ENCODE measurements at regions not wholly inside any gene's neighbourhood (a gene's known extent, or its start where the extent isn't known, plus 50 kb on each side); places are given as distances from the start of the nearest gene placed in this dataset.

DNA sequence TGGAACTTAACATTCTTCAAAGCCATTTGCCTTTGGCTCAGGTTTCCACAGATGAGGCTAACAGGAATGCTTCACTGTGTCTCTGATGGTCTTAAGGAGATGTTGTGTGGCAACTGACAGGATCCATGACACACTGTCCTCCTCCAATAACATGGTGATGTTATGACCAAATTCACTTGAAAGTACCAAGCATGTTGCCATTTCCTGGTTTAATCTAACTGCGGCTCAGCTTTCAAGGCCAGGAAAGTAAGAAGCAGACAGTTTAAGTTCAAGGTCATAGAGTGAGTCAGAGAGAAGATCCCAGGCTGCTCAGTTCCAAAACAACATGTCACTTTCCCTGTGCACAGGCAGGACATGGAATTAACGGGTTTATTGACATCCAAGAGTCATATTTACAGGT lies 513.6 kb downstream of the STK39 start:
- Histone ChIP-seq H3K36me3 (ENCODE audit: insufficient read depth, low read length) (no peaks in the 10 kb centered on the region), H3K27ac (ENCODE audit: low read length) (no peak overlapping the region), H3K9me2 (ENCODE audit: insufficient read depth, low read length) (no peaks in the 10 kb centered on the region), H2AFZ (ENCODE audit: low read depth, low read length) (no peak overlapping the region), H3K4me3 (ENCODE audit: low read length) (no peak overlapping the region), H3K27me3 (ENCODE audit: insufficient read depth, low read depth, low read length) (no peaks in the 10 kb centered on the region), H3K9me3 (ENCODE audit: low read length) (no peaks in the 10 kb centered on the region), H3K4me2 (ENCODE audit: low read length) (no peak overlapping the region), H3K9ac (ENCODE audit: low read length) (no peak overlapping the region), H4K20me1 (ENCODE audit: insufficient read depth) (no peaks in the 10 kb centered on the region), H3K79me2 (replicated peaks; ENCODE audit: insufficient read depth, low read length) (no peaks in the 10 kb centered on the region), H3F3A (ENCODE audit: insufficient read depth, low read length, poor library complexity, severe bottlenecking) (no peaks in the 10 kb centered on the region)
- TF ChIP-seq EP300 (conservative IDR thresholded peaks at IDR 0.05; ENCODE audit: poor library complexity, severe bottlenecking) (no peak), MXI1 (conservative IDR thresholded peaks at IDR 0.05; ENCODE audit: poor library complexity, severe bottlenecking) (no peak), POLR2AphosphoS5 (IDR thresholded peaks at IDR 0.05) (no peak), TAF1 (IDR thresholded peaks at IDR 0.05; ENCODE audit: low read depth) (no peak), EZH2 (IDR thresholded peaks at IDR 0.05; ENCODE audit: borderline replicate concordance, insufficient read depth, low read length, poor library complexity, severe bottlenecking) (no peak), RAD21 (conservative IDR thresholded peaks at IDR 0.05) (no peak), SMC3 (conservative IDR thresholded peaks at IDR 0.05; ENCODE audit: poor library complexity) (no peak)
- TF ChIP-seq, protein P1, sequence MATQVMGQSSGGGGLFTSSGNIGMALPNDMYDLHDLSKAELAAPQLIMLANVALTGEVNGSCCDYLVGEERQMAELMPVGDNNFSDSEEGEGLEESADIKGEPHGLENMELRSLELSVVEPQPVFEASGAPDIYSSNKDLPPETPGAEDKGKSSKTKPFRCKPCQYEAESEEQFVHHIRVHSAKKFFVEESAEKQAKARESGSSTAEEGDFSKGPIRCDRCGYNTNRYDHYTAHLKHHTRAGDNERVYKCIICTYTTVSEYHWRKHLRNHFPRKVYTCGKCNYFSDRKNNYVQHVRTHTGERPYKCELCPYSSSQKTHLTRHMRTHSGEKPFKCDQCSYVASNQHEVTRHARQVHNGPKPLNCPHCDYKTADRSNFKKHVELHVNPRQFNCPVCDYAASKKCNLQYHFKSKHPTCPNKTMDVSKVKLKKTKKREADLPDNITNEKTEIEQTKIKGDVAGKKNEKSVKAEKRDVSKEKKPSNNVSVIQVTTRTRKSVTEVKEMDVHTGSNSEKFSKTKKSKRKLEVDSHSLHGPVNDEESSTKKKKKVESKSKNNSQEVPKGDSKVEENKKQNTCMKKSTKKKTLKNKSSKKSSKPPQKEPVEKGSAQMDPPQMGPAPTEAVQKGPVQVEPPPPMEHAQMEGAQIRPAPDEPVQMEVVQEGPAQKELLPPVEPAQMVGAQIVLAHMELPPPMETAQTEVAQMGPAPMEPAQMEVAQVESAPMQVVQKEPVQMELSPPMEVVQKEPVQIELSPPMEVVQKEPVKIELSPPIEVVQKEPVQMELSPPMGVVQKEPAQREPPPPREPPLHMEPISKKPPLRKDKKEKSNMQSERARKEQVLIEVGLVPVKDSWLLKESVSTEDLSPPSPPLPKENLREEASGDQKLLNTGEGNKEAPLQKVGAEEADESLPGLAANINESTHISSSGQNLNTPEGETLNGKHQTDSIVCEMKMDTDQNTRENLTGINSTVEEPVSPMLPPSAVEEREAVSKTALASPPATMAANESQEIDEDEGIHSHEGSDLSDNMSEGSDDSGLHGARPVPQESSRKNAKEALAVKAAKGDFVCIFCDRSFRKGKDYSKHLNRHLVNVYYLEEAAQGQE (IDR thresholded peaks at IDR 0.05; ENCODE audit: borderline replicate concordance) = no peak
- TF ChIP-seq, protein P2, sequence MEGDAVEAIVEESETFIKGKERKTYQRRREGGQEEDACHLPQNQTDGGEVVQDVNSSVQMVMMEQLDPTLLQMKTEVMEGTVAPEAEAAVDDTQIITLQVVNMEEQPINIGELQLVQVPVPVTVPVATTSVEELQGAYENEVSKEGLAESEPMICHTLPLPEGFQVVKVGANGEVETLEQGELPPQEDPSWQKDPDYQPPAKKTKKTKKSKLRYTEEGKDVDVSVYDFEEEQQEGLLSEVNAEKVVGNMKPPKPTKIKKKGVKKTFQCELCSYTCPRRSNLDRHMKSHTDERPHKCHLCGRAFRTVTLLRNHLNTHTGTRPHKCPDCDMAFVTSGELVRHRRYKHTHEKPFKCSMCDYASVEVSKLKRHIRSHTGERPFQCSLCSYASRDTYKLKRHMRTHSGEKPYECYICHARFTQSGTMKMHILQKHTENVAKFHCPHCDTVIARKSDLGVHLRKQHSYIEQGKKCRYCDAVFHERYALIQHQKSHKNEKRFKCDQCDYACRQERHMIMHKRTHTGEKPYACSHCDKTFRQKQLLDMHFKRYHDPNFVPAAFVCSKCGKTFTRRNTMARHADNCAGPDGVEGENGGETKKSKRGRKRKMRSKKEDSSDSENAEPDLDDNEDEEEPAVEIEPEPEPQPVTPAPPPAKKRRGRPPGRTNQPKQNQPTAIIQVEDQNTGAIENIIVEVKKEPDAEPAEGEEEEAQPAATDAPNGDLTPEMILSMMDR (IDR thresholded peaks at IDR 0.05; ENCODE audit: poor library complexity, severe bottlenecking) = no peak

DNA sequence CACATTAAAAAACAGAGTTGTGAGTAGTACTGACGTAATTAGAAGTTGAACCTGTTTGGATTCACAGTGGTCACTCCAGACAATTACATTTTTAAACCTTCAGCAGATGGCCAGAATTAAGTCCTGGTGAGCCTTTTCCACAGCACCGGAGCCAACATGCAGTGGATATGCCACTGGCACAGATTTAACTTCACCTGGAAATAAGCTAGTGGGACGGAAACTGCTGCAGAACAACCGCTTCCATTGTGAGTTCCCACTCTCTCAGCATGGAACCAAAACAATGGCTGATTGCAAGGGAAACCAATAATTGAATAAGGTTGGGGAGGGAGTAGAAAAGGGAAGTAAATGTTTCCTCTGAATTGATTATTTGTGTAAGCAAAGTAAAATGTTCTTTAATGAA lies 515.1 kb downstream of the STK39 start:
- Histone ChIP-seq H3K27ac (ENCODE audit: low read length) (no peak overlapping the region), H3K36me3 (ENCODE audit: insufficient read depth, low read length) (no peaks in the 10 kb centered on the region)
- no peak for TF ChIP-seq EP300 (conservative IDR thresholded peaks at IDR 0.05; ENCODE audit: poor library complexity, severe bottlenecking)
- no peak for TF ChIP-seq RAD21 (conservative IDR thresholded peaks at IDR 0.05)
- no peak for TF ChIP-seq POLR2AphosphoS5 (IDR thresholded peaks at IDR 0.05)
- TF ChIP-seq EZH2 (IDR thresholded peaks at IDR 0.05; ENCODE audit: borderline replicate concordance, insufficient read depth, low read length, poor library complexity, severe bottlenecking) = no peak
- no peak for TF ChIP-seq MXI1 (conservative IDR thresholded peaks at IDR 0.05; ENCODE audit: poor library complexity, severe bottlenecking)
- no peak for TF ChIP-seq SMC3 (conservative IDR thresholded peaks at IDR 0.05; ENCODE audit: poor library complexity)
- TF ChIP-seq, protein P2 (IDR thresholded peaks at IDR 0.05; ENCODE audit: poor library complexity, severe bottlenecking) = no peak
- TF ChIP-seq, protein P1 (IDR thresholded peaks at IDR 0.05; ENCODE audit: borderline replicate concordance) = no peak
- no peak for TF ChIP-seq TAF1 (IDR thresholded peaks at IDR 0.05; ENCODE audit: low read depth)

More for the DNA sequence above, 515.1 kb downstream of the STK39 start:
- Histone ChIP-seq H3F3A (ENCODE audit: insufficient read depth, low read length, poor library complexity, severe bottlenecking) (no peaks in the 10 kb centered on the region), H3K4me3 (ENCODE audit: low read length) (no peak overlapping the region), H3K9me3 (ENCODE audit: low read length) (no peaks in the 10 kb centered on the region), H2AFZ (ENCODE audit: low read depth, low read length) (no peak overlapping the region), H3K4me2 (ENCODE audit: low read length) (no peak overlapping the region), H3K9ac (ENCODE audit: low read length) (no peak overlapping the region), H3K79me2 (replicated peaks; ENCODE audit: insufficient read depth, low read length) (no peaks in the 10 kb centered on the region), H3K9me2 (ENCODE audit: insufficient read depth, low read length) (no peaks in the 10 kb centered on the region), H3K27me3 (ENCODE audit: insufficient read depth, low read depth, low read length) (no peaks in the 10 kb centered on the region), H4K20me1 (ENCODE audit: insufficient read depth) (no peaks in the 10 kb centered on the region)

Measured in neural cell (in vitro differentiated cells).